ENCODE measurements at regions not wholly inside any gene's neighbourhood (a gene's known extent, or its start where the extent isn't known, plus 50 kb on each side); places are given as distances from the start of the nearest gene placed in this dataset.

DNA sequence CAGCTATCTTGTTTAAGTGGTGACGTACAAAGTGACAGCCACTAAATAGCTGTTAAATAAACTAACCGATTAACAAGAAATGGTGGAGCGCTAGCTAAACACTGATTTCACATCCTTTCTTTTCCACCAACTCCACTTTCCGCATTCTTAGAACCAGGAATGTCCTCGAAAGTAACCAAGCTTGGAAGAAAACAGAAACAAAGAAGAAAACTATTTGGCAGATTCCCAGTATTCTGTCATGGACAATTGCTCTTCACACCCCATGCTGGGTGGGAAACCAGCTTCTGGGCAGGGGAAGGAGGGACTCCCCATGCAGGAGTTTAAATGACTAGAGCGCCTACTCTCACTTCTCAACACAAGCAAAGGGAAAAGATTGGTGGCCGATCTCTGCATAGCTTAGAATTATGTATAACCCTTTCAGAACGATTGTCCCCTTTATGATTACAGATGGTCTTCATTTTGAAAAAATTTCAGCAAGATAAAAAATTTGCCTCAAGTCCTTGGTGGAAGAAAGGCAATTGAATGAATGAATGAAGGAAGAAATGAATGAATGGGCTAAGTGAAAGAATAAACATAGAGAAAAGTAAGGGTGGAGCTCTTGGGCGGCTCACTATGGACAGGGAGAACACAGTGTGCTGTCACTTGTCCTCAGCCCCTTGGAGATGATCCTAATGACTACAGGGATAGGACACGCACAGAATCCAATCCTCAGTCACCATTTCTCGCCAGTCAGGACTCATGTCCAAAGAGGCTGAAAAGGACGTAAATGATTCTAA is 148.7 kb upstream of the NEDD9 start:
- no peak overlapping the region for H3K27ac ChIP-seq

DNA sequence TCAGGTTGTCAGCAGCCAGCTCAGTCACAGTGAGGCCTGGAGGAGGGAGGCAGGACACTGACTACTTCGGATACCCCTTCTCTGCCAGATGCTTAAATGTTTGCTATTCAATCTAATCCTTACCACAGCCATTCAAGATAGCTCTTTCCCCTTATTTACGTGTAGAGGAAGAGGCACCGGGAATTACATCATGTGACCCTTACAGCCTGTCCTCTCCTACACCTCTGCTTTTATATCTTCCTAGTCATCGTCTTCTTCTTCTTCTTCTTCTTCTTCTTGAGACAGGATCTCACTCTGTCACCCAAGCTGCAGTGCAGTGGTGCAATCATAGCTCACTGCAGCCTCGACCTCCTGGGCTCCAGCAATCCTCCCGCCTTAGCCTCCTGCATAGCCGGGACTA is 148.1 kb upstream of the NEDD9 start:
- Histone ChIP-seq H3K9me3 (no peaks in the 10 kb centered on the region), H3K27ac (no peak overlapping the region), H3K4me1 (peaks cover 5% of the 10 kb centered on the region), H3K36me3 (no peaks in the 10 kb centered on the region), H3K27me3 (no peaks in the 10 kb centered on the region), H3K4me3 (no peak overlapping the region)
- 76% methylated on average over 7 of the region's 7 CpGs for WGBS
- DNase-seq (ENCODE audit: low spot score in 2 of 2): no peak
- TF ChIP-seq POLR2AphosphoS5 (IDR thresholded peaks at IDR 0.05): no peak
- TF ChIP-seq CTCF (IDR thresholded peaks at IDR 0.05): no peak
- no peak for TF ChIP-seq EP300 (IDR thresholded peaks at IDR 0.05)
- no peak for TF ChIP-seq POLR2A (IDR thresholded peaks at IDR 0.05)

More for the DNA sequence above, 148.7 kb upstream of the NEDD9 start:
- Histone ChIP-seq H3K9me3 (no peaks in the 10 kb centered on the region), H3K27me3 (no peaks in the 10 kb centered on the region), H3K4me1 (peaks cover 5% of the 10 kb centered on the region), H3K4me3 (peak overlapping the region; percentile 1), H3K36me3 (no peaks in the 10 kb centered on the region)
- TF ChIP-seq EP300 (IDR thresholded peaks at IDR 0.05) (no peak), POLR2A (IDR thresholded peaks at IDR 0.05) (no peak), CTCF (IDR thresholded peaks at IDR 0.05) (no peak), POLR2AphosphoS5 (IDR thresholded peaks at IDR 0.05) (no peak)
- no peak for DNase-seq (ENCODE audit: low spot score in 2 of 2)
- WGBS: 92% methylated on average over 12 of the region's 12 CpGs

DNA sequence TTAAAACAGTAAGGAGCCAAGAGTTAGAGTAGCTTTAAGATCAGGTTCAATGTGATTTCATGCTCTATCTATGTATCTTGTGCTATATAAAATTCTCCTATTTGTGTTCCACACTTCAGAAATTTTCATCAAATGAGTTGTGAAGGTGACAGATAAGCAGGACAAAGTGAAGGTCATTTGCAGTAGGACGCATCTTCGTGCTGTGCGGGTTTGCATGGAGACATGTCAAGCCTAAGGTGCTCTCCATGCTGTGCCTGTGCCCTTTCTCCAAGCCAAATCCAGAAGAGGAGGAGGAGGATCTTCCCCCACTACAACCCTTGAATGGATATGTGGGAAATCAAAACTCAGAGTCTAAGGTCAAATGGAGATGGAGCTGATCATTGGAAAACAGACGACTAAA is 147.3 kb upstream of the NEDD9 start:
- Histone ChIP-seq H3K27me3 (no peaks in the 10 kb centered on the region), H3K9me3 (no peaks in the 10 kb centered on the region), H3K4me1 (peaks cover 5% of the 10 kb centered on the region), H3K4me3 (no peak overlapping the region), H3K36me3 (no peaks in the 10 kb centered on the region), H3K27ac (no peak overlapping the region)
- no peak for DNase-seq (ENCODE audit: low spot score in 2 of 2)
- 95% methylated on average over 4 of the region's 4 CpGs for WGBS
- no peak for TF ChIP-seq POLR2AphosphoS5 (IDR thresholded peaks at IDR 0.05)
- TF ChIP-seq POLR2A (IDR thresholded peaks at IDR 0.05): no peak
- TF ChIP-seq EP300 (IDR thresholded peaks at IDR 0.05): no peak
- TF ChIP-seq CTCF (IDR thresholded peaks at IDR 0.05): no peak

- no peaks in the 10 kb centered on the region for H3K4me1 ChIP-seq
- no peak for TF ChIP-seq EP300 (IDR thresholded peaks at IDR 0.05)
- TF ChIP-seq CTCF (IDR thresholded peaks at IDR 0.05): no peak
- TF ChIP-seq POLR2A (IDR thresholded peaks at IDR 0.05): no peak
- no peak for TF ChIP-seq POLR2AphosphoS5 (IDR thresholded peaks at IDR 0.05)
- no peaks in the 10 kb centered on the region for H3K36me3 ChIP-seq
- no peak overlapping the region for H3K27ac ChIP-seq
- no peaks in the 10 kb centered on the region for H3K27me3 ChIP-seq
- no peaks in the 10 kb centered on the region for H3K9me3 ChIP-seq
- no peak for DNase-seq (ENCODE audit: low spot score in 2 of 2)
- H3K4me3 ChIP-seq: no peak overlapping the region
- 80% methylated on average over 4 of the region's 4 CpGs for WGBS
These were observed 146.2 kb upstream of the NEDD9 start for GRCh38 chr6:11378639-11379038.

- DNase-seq (ENCODE audit: low spot score in 2 of 2): no peak
- Histone ChIP-seq H3K9me3 (no peaks in the 10 kb centered on the region), H3K4me1 (no peaks in the 10 kb centered on the region), H3K27ac (no peak overlapping the region), H3K27me3 (no peaks in the 10 kb centered on the region), H3K36me3 (no peaks in the 10 kb centered on the region), H3K4me3 (no peak overlapping the region)
- TF ChIP-seq EP300 (IDR thresholded peaks at IDR 0.05): no peak
- TF ChIP-seq POLR2AphosphoS5 (IDR thresholded peaks at IDR 0.05): no peak
- no peak for TF ChIP-seq POLR2A (IDR thresholded peaks at IDR 0.05)
- TF ChIP-seq CTCF (IDR thresholded peaks at IDR 0.05): no peak
- 93% methylated on average over 4 of the region's 4 CpGs for WGBS
These were observed 141.9 kb upstream of the NEDD9 start for GRCh38 chr6:11374036-11375010.
